GM12873 (cell line): ENCODE measurements at regions not wholly inside any gene's neighbourhood (a gene's known extent, or its start where the extent isn't known, plus 50 kb on each side); places are given as distances from the start of the nearest gene placed in this dataset.

Experiments used
- TF ChIP-seq, protein P1 (sequence below): IDR thresholded peaks from 2 replicates; pipeline ENCODE4 v1.5.1; 2012; ENCODE audit warnings: low read depth, mild to moderate bottlenecking, moderate library complexity, low read length, control low read depth; ENCODE audit not compliant: insufficient read depth; ENCODE audit errors: missing control alignments

DNA sequence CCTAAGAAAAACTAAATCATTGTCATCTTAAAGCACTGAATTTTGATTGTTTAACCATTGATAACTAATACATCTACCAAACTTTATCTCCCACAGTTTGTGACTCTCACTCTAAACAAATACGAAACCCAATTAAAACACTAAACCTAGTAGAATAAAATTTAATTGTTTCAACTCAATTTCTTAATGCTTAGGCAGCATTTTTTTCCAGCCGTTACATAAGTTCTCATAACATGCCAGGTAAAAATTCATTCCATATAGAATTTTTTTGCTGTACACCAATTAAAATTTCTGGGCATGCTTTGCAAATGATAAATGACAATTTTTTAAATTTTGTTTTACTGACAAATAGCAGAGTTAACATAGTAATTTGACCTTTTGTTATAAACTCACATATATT lies 658.2 kb upstream of the FLRT2 start:
- TF ChIP-seq, protein P1, sequence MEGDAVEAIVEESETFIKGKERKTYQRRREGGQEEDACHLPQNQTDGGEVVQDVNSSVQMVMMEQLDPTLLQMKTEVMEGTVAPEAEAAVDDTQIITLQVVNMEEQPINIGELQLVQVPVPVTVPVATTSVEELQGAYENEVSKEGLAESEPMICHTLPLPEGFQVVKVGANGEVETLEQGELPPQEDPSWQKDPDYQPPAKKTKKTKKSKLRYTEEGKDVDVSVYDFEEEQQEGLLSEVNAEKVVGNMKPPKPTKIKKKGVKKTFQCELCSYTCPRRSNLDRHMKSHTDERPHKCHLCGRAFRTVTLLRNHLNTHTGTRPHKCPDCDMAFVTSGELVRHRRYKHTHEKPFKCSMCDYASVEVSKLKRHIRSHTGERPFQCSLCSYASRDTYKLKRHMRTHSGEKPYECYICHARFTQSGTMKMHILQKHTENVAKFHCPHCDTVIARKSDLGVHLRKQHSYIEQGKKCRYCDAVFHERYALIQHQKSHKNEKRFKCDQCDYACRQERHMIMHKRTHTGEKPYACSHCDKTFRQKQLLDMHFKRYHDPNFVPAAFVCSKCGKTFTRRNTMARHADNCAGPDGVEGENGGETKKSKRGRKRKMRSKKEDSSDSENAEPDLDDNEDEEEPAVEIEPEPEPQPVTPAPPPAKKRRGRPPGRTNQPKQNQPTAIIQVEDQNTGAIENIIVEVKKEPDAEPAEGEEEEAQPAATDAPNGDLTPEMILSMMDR, result no peak

DNA sequence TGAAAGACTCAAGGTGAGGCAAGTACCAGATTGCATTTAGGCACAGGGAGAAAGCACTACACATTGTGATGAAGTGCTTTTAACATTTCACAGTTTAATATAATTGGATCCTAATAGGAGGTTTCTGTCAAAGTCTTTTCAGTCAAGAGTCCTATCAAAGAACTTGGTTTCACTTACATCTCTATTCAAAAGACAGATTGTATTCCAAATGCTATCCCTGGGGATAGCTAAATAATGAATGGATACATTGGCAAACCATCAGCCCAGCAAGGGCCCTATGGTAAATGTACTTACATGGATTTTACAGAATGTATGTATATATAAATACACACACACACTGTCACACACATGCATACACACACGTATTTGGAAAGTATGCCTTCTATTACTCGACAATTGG lies 655.5 kb upstream of the FLRT2 start:
- TF ChIP-seq, protein P1, result no peak

DNA sequence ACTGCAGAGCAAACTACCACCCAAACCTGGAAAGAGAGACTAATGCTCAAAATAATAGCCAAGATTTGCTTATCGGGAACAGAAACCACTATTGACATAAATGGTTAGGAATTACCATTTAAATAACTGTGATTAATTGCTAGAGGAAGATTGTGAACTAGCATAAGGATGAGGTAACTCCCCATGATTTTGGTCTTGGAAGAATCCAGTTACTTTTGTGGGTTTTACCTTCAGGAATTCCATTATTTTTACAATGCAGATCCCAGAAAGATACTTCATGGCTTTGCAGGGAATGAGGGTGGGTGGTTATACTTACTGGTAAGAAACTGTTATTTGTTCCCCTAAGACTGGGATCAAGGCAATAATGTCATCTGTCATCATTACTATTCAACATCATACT lies 652.9 kb upstream of the FLRT2 start:
- TF ChIP-seq, protein P1, result no peak

DNA sequence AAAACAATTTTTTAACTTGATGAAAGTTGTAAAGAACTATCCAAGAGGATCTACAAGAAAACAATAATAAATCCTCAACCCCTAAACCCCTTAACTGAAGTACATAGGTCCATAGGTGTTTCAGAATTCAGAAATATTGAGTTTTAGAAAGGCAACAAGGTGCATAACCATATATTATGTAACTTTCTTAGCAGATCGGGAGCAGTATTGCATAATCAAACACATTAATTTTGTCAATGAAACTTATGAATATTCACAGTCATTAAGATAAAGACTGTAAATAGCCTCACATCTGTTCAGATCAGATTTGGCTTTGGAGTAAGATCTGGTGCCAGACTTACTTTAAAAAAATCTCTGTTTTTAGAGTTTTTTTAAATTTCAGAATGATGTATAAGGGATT lies 647.1 kb upstream of the FLRT2 start:
- TF ChIP-seq, protein P1, result no peak

- TF ChIP-seq, protein P1, result no peak
Measured at GRCh38 chr14:84885061-84885460, 644.9 kb upstream of the FLRT2 start.

- TF ChIP-seq, protein P1, result no peak
Measured at GRCh38 chr14:84891404-84891803, 638.5 kb upstream of the FLRT2 start.

DNA sequence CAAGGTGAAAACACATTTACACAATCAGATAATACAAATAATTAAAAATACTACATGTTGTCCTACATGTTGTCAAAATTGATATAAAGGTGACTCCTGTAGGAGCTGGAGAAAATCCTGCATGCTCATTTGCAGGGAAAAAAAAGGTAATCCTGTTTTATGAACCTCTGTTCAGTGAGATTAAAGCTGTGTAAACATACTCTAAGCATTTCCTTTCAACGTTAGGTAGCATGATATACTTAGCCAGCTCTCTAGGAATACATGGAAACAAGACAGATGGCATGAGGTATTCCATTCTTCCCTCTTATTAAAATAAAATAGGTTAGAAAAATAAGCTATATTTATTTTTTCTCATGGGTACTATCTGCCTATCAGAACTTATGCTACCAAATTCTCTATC lies 635.7 kb upstream of the FLRT2 start:
- TF ChIP-seq, protein P1, result no peak
